Activated CD4-positive, alpha-beta T cell treated with anti-CD3 and anti-CD28 coated beads, Interleukin-2, amount 50 U/mL, for 48 hours (primary cell): ENCODE measurements at regions not wholly inside any gene's neighbourhood (a gene's known extent, or its start where the extent isn't known, plus 50 kb on each side); places are given as distances from the start of the nearest gene placed in this dataset.

Source experiments
- DNase-seq, 2 experiments: peaks; one replicate each; pipeline ENCODE4 v3.0.0-alpha.2; 2020

GRCh38 chr12:94033101-94033500, 115.3 kb upstream of the PLXNC1 start:
- no peak for DNase-seq

GRCh38 chr12:94033784-94034183, 114.6 kb upstream of the PLXNC1 start:
- no peak for DNase-seq

- no peak for DNase-seq
Measured at GRCh38 chr12:94037444-94037843, 110.9 kb upstream of the PLXNC1 start.

GRCh38 chr12:94038605-94039004, 109.8 kb upstream of the PLXNC1 start:
- no peak for DNase-seq

GRCh38 chr12:94039199-94039840, 109.1 kb upstream of the PLXNC1 start:
- DNase-seq: no peak

- DNase-seq: no peak
Measured at GRCh38 chr12:94039914-94040313, 108.5 kb upstream of the PLXNC1 start.

GRCh38 chr12:94041850-94042249, 106.5 kb upstream of the PLXNC1 start:
- DNase-seq: no peak

GRCh38 chr12:94042321-94042720, 106.1 kb upstream of the PLXNC1 start:
- DNase-seq: no peak

GRCh38 chr12:94046626-94047410, 101.6 kb upstream of the PLXNC1 start:
- no peak for DNase-seq

GRCh38 chr12:94047781-94048567, 100.4 kb upstream of the PLXNC1 start:
- no peak for DNase-seq

- no peak for DNase-seq
Measured at GRCh38 chr12:94048757-94049156, 99.6 kb upstream of the PLXNC1 start.

GRCh38 chr12:94049718-94050117, 98.7 kb upstream of the PLXNC1 start:
- no peak for DNase-seq

- no peak for DNase-seq
Measured at GRCh38 chr12:94053676-94054075, 94.7 kb upstream of the PLXNC1 start.

GRCh38 chr12:94055528-94055927, 92.8 kb upstream of the PLXNC1 start:
- no peak for DNase-seq

GRCh38 chr12:94056419-94057158, 91.8 kb upstream of the PLXNC1 start:
- no peak for DNase-seq

- DNase-seq: no peak
Measured at GRCh38 chr12:94057262-94058151, 90.9 kb upstream of the PLXNC1 start.

GRCh38 chr12:94059394-94060368, 88.7 kb upstream of the PLXNC1 start:
- DNase-seq: no peak

- no peak for DNase-seq
Measured at GRCh38 chr12:94062194-94062593, 86.2 kb upstream of the PLXNC1 start.

- DNase-seq: no peak
Measured at GRCh38 chr12:94062796-94063635, 85.4 kb upstream of the PLXNC1 start.

- no peak for DNase-seq
Measured at GRCh38 chr12:94070520-94070919, 77.9 kb upstream of the PLXNC1 start.
